Mammary epithelial cell (primary cell): ENCODE measurements at regions not wholly inside any gene's neighbourhood (a gene's known extent, or its start where the extent isn't known, plus 50 kb on each side); places are given as distances from the start of the nearest gene placed in this dataset.

Experiments
- EZH2 ChIP-seq: IDR thresholded peaks from 2 replicates; pipeline ENCODE4 v1.6.1; 2012; ENCODE audit warnings: low read length, inconsistent platforms, borderline replicate concordance
- TF ChIP-seq, protein P1 (sequence below), 2 donors: IDR thresholded peaks in 1 of 2; conservative IDR thresholded peaks in 1 of 2; 2 replicates each; pipeline ENCODE4 v1.5.1; 2011 to 2012; ENCODE audit warnings: inconsistent platforms in 2 of 2, low read length in 2 of 2, mild to moderate bottlenecking in 2 of 2, control low read depth in 1 of 2, low read depth in 1 of 2; ENCODE audit not compliant: insufficient read depth in 1 of 2; ENCODE audit errors: extremely low read depth in 1 of 2

DNA sequence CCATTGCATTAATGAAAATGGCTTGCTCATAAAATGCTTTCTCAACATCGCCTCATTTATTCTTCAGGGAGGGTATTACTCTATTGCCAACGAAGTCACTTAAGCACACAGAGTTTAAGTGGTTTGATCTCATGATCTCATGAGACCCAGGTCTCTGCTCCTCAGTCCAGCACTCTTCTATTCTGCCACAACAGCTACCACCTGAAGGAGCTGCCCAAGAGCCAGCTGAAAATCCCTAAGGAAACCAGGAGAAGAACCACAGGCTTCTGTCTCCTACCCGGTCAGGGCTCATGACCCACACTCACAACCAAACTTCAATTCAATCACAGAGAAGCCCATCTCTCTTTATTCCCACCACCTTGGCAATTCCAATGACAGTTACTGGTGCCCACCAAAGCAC, 85.5 kb upstream of the GPM6B start:
- TF ChIP-seq EZH2: no peak
- TF ChIP-seq, protein P1, sequence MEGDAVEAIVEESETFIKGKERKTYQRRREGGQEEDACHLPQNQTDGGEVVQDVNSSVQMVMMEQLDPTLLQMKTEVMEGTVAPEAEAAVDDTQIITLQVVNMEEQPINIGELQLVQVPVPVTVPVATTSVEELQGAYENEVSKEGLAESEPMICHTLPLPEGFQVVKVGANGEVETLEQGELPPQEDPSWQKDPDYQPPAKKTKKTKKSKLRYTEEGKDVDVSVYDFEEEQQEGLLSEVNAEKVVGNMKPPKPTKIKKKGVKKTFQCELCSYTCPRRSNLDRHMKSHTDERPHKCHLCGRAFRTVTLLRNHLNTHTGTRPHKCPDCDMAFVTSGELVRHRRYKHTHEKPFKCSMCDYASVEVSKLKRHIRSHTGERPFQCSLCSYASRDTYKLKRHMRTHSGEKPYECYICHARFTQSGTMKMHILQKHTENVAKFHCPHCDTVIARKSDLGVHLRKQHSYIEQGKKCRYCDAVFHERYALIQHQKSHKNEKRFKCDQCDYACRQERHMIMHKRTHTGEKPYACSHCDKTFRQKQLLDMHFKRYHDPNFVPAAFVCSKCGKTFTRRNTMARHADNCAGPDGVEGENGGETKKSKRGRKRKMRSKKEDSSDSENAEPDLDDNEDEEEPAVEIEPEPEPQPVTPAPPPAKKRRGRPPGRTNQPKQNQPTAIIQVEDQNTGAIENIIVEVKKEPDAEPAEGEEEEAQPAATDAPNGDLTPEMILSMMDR (conservative IDR thresholded peaks at IDR 0.05 in 1 of 2, IDR thresholded peaks at IDR 0.05 in 1 of 2; ENCODE audit: extremely low read depth in 1 of 2, insufficient read depth in 1 of 2, low read depth in 1 of 2, low read length in 2 of 2): no peak
